B cell (primary cell): ENCODE measurements at regions not wholly inside any gene's neighbourhood (a gene's known extent, or its start where the extent isn't known, plus 50 kb on each side); places are given as distances from the start of the nearest gene placed in this dataset.

ENCODE experiments used
- ATAC-seq: fragments of 200-7000 bp; cut with Tn5 transposase; one replicate; pipeline ENCODE4 v1.10.0; 2021; ENCODE audit warnings: low read depth, mild to moderate bottlenecking, moderate number of reproducible peaks, moderate library complexity
- CTCF ChIA-PET: fragments of 350-600 bp; sonication (Branson Sonifier 250); formaldehyde crosslinking; loops from one replicate; lab custom pipeline; 2021; ENCODE audit warnings: antibody characterized with exemption, inconsistent platforms; lab: Charles Lee
- POLR2A ChIA-PET: fragments of 350-600 bp; sonication (Branson Sonifier 250); formaldehyde crosslinking; loops from one replicate; lab custom pipeline; 2021; ENCODE audit warnings: antibody characterized with exemption; lab: Charles Lee
- DNase-seq: peaks from one replicate; pipeline ENCODE4 v3.0.0; 2013
- H2AFZ ChIP-seq: 2 replicates; pipeline ENCODE4 v1.6.1; 2012; ENCODE audit warnings: mild to moderate bottlenecking, low read depth, low read length; ENCODE audit not compliant: insufficient read depth, poor library complexity, severe bottlenecking
- H3K27ac ChIP-seq, 2 donors: 1 replicate in 1 of 2; 2 replicates in 1 of 2; pipeline ENCODE4 v1.5.1; 2012 to 2013; ENCODE audit warnings: low read length in 2 of 2, mild to moderate bottlenecking in 2 of 2, moderate library complexity in 1 of 2
- H3K27me3 ChIP-seq, 4 experiments: fragments of 200-600 bp in 1 of 4; sonication (generic) in 1 of 4; replicated peaks in 1 of 4; 1 replicate in 2 of 4; 2 replicates in 2 of 4; pipeline versions ENCODE4 v1.6.1 to v1.7.0; 2013 to 2016; ENCODE audit warnings: low read length in 3 of 4, mild to moderate bottlenecking in 2 of 4, mixed read lengths in 1 of 4, moderate library complexity in 1 of 4; ENCODE audit not compliant: insufficient read depth in 4 of 4, control insufficient read depth in 3 of 4; ENCODE audit errors: control extremely low read depth in 1 of 4
- H3K36me3 ChIP-seq, 2 experiments: replicated peaks in 1 of 2; 1 replicate in 1 of 2; 2 replicates in 1 of 2; pipeline versions ENCODE4 v1.6.1 to v1.7.1; 2013; ENCODE audit warnings: low read length in 1 of 2; ENCODE audit not compliant: insufficient read depth in 2 of 2, control insufficient read depth in 1 of 2; ENCODE audit errors: control extremely low read depth in 1 of 2, extremely low read depth in 1 of 2
- H3K4me1 ChIP-seq, 2 donors: fragments of 200-600 bp in 1 of 2; sonication (generic) in 1 of 2; 1 replicate in 1 of 2; 2 replicates in 1 of 2; pipeline versions ENCODE4 v1.5.1 to v1.6.1; 2013 to 2017; ENCODE audit warnings: low read length in 2 of 2; ENCODE audit not compliant: control insufficient read depth in 2 of 2, insufficient read depth in 2 of 2
- H3K4me2 ChIP-seq: replicated peaks from 2 replicates; pipeline ENCODE3; 2012; ENCODE audit warnings: mild to moderate bottlenecking, low read depth, low read length; ENCODE audit not compliant: poor library complexity, severe bottlenecking
- H3K4me3 ChIP-seq, 5 experiments: fragments of 200-600 bp in 1 of 5; sonication (generic) in 1 of 5; 1 replicate in 3 of 5; 2 replicates in 2 of 5; pipeline versions ENCODE4 v1.5.1 to v1.7.0; 2011 to 2016; ENCODE audit warnings: low read length in 4 of 5, mild to moderate bottlenecking in 4 of 5, low read depth in 2 of 5, control low read depth in 1 of 5, moderate library complexity in 1 of 5; ENCODE audit not compliant: insufficient read depth in 1 of 5; ENCODE audit errors: control extremely low read depth in 1 of 5, extremely low read depth in 1 of 5
- H3K79me2 ChIP-seq: fragments of 200-600 bp; sonication (generic); one replicate; pipeline ENCODE4 v1.6.0; 2016; ENCODE audit warnings: low read length; ENCODE audit not compliant: control insufficient read depth, insufficient read depth
- H3K9ac ChIP-seq: fragments of 200-600 bp; sonication (generic); 2 replicates; pipeline ENCODE4 v1.6.1; 2017; ENCODE audit warnings: mild to moderate bottlenecking, low read length, moderate library complexity
- H3K9me3 ChIP-seq, 3 donors: one replicate each; pipeline versions ENCODE4 v1.6.1 to v1.7.1; 2013; ENCODE audit warnings: low read length in 2 of 3; ENCODE audit not compliant: control insufficient read depth in 2 of 3, insufficient read depth in 1 of 3; ENCODE audit errors: control extremely low read depth in 1 of 3
- H4K20me1 ChIP-seq: 2 replicates; pipeline ENCODE4 v1.6.0; 2012; ENCODE audit warnings: mild to moderate bottlenecking, low read length; ENCODE audit not compliant: insufficient read depth, control insufficient read depth, poor library complexity, severe bottlenecking
- H3K27ac Mint-ChIP-seq: one replicate; pipeline ENCODE4 v1.8.0; 2021; ENCODE audit warnings: mixed read lengths
- H3K27me3 Mint-ChIP-seq: one replicate; pipeline ENCODE4 v1.8.0; 2021; ENCODE audit warnings: mixed read lengths
- H3K4me1 Mint-ChIP-seq: one replicate; pipeline ENCODE4 v1.8.0; 2021; ENCODE audit warnings: mixed read lengths
- H3K4me3 Mint-ChIP-seq: one replicate; pipeline ENCODE4 v1.8.0; 2021; ENCODE audit warnings: mixed read lengths
- H3K9me3 Mint-ChIP-seq: one replicate; pipeline ENCODE4 v1.8.0; 2022; ENCODE audit warnings: mixed read lengths; ENCODE audit not compliant: insufficient read depth
- EZH2 ChIP-seq: IDR thresholded peaks from 2 replicates; pipeline ENCODE4 v1.6.1; 2012; ENCODE audit warnings: borderline replicate concordance, low read depth, mild to moderate bottlenecking, moderate library complexity, low read length; ENCODE audit not compliant: insufficient read depth, poor library complexity, severe bottlenecking
- WGBS: methylation state at CpG from one replicate; pipeline ENCODE4 v1.1.5; 2013; ENCODE audit warnings: missing lambda C conversion rate; ENCODE audit not compliant: insufficient coverage; 5-methylcytosine and 5-hydroxymethylcytosine counted together
- intact Hi-C: fragments of 100-400 bp; cut with micrococcal nuclease; formaldehyde crosslinking; loops from one replicate; pipeline ENCODE4 v1.10.0; 2022
- TF ChIP-seq, protein P1 (sequence below): fragments of 200-600 bp; IDR thresholded peaks from one replicate; pipeline ENCODE4 v1.8.0; 2022; ENCODE audit warnings: antibody characterized with exemption, mild to moderate bottlenecking

DNA sequence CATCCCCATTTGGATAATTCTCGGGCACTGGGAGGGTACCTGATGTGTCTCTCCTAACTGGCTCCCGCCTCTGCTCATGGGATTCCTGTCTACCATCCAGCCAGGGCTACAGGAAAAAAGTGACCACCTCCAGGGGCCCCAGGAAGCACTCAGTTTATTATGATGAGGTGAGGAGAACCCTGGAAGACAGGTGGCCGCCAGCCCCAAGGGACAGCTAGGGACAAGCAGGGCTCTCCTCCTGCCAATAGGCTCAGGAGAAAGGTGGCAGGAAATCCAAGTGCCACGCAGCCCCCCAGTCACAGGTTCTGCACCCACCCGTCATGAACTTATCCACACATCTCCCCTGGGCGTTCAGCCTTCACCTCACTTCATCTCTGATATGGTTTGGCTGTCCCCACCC lies 61.5 kb upstream of the ZNF354A start:
- Histone ChIP-seq H4K20me1 (no peaks in the 10 kb centered on the region), H3K36me3 (no peaks in the 10 kb centered on the region), H3K4me2 (no peak overlapping the region), H3K79me2 (no peaks in the 10 kb centered on the region), H3K9ac (no peak overlapping the region), H3K27me3 (no peaks in the 10 kb centered on the region), H2AFZ (no peak overlapping the region), H3K4me1 (no peaks in the 10 kb centered on the region), H3K9me3 (peaks cover 0 to 20% (median 0%) of the 10 kb centered on the region in 3 donors), H3K4me3 (no peak overlapping the region), H3K27ac (no peak overlapping the region)
- no peaks in the 10 kb centered on the region for H3K4me1 Mint-ChIP-seq
- DNase-seq = no peak
- no peak for ATAC-seq
- intact Hi-C loops = no loop called here
- ChIA-PET POLR2A (no interaction called here), CTCF (no interaction called here)
- WGBS = 62% methylated on average over 3 of the region's 6 CpGs
- TF ChIP-seq EZH2 = no peak
- TF ChIP-seq, protein P1, sequence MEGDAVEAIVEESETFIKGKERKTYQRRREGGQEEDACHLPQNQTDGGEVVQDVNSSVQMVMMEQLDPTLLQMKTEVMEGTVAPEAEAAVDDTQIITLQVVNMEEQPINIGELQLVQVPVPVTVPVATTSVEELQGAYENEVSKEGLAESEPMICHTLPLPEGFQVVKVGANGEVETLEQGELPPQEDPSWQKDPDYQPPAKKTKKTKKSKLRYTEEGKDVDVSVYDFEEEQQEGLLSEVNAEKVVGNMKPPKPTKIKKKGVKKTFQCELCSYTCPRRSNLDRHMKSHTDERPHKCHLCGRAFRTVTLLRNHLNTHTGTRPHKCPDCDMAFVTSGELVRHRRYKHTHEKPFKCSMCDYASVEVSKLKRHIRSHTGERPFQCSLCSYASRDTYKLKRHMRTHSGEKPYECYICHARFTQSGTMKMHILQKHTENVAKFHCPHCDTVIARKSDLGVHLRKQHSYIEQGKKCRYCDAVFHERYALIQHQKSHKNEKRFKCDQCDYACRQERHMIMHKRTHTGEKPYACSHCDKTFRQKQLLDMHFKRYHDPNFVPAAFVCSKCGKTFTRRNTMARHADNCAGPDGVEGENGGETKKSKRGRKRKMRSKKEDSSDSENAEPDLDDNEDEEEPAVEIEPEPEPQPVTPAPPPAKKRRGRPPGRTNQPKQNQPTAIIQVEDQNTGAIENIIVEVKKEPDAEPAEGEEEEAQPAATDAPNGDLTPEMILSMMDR = no peak
- H3K9me3 Mint-ChIP-seq = no peaks in the 10 kb centered on the region
- H3K4me3 Mint-ChIP-seq = no peak overlapping the region
- H3K27me3 Mint-ChIP-seq = no peaks in the 10 kb centered on the region
- no peak overlapping the region for H3K27ac Mint-ChIP-seq

GRCh38 chr5:178790371-178790770 lies 59.9 kb upstream of the ZNF354A start:
- H3K27me3 ChIP-seq = no peaks in the 10 kb centered on the region
- H3K27me3 Mint-ChIP-seq = no peaks in the 10 kb centered on the region
- H3K9me3 Mint-ChIP-seq = no peaks in the 10 kb centered on the region
- H4K20me1 ChIP-seq = no peaks in the 10 kb centered on the region
- no peaks in the 10 kb centered on the region for H3K79me2 ChIP-seq
- DNase-seq (no peak), ATAC-seq (no peak)
- H3K4me3 ChIP-seq = no peak overlapping the region
- H3K4me3 Mint-ChIP-seq = no peak overlapping the region
- no peak overlapping the region for H3K27ac Mint-ChIP-seq
- 91% methylated on average over 11 of the region's 11 CpGs for WGBS
- peaks cover 0 to 19% (median 0%) of the 10 kb centered on the region in 3 donors for H3K9me3 ChIP-seq
- no peak overlapping the region for H3K9ac ChIP-seq
- H2AFZ ChIP-seq = no peak overlapping the region
- ChIA-PET CTCF (no interaction called here), POLR2A (no interaction called here)
- H3K27ac ChIP-seq = no peak overlapping the region
- H3K4me1 ChIP-seq = no peaks in the 10 kb centered on the region
- no peaks in the 10 kb centered on the region for H3K4me1 Mint-ChIP-seq
- no peak overlapping the region for H3K4me2 ChIP-seq
- no peak for TF ChIP-seq EZH2
- TF ChIP-seq, protein P1 = no peak
- intact Hi-C loops = no loop called here
- no peaks in the 10 kb centered on the region for H3K36me3 ChIP-seq
